DOHH2 (cell line): ENCODE measurements at regions not wholly inside any gene's neighbourhood (a gene's known extent, or its start where the extent isn't known, plus 50 kb on each side); places are given as distances from the start of the nearest gene placed in this dataset.

Source experiments
- H3F3A ChIP-seq: fragments of 200-600 bp; sonication (generic), shearing (Covaris generic); 2 replicates; pipeline ENCODE4 v1.6.0; 2016; ENCODE audit warnings: antibody characterized with exemption, mild to moderate bottlenecking; ENCODE audit not compliant: control insufficient read depth, insufficient read depth
- H3K27ac ChIP-seq: fragments of 200-600 bp; sonication (generic); 2 replicates; pipeline ENCODE4 v1.5.1; 2014; ENCODE audit warnings: low read depth, mild to moderate bottlenecking, low read length, moderate library complexity
- H3K27me3 ChIP-seq: fragments of 200-600 bp; sonication (generic); 2 replicates; pipeline ENCODE4 v1.6.1; 2014; ENCODE audit warnings: mild to moderate bottlenecking, low read length, mixed read lengths; ENCODE audit not compliant: control insufficient read depth
- H3K36me3 ChIP-seq: fragments of 200-600 bp; sonication (generic); 2 replicates; pipeline ENCODE4 v1.6.1; 2014; ENCODE audit warnings: mild to moderate bottlenecking, low read length, moderate library complexity, mixed read lengths; ENCODE audit not compliant: control insufficient read depth
- H3K4me1 ChIP-seq: fragments of 200-600 bp; sonication (generic); 2 replicates; pipeline ENCODE4 v1.6.1; 2014; ENCODE audit warnings: mild to moderate bottlenecking, low read length, mixed read lengths; ENCODE audit not compliant: control insufficient read depth
- H3K4me2 ChIP-seq: fragments of 200-600 bp; sonication (generic); 2 replicates; pipeline ENCODE4 v1.6.0; 2014; ENCODE audit warnings: mild to moderate bottlenecking, low read length, moderate library complexity
- H3K4me3 ChIP-seq: fragments of 200-600 bp; sonication (generic); 2 replicates; pipeline ENCODE4 v1.5.1; 2014; ENCODE audit warnings: mild to moderate bottlenecking, low read length, mixed read lengths
- H3K79me2 ChIP-seq: fragments of 200-600 bp; sonication (generic); 2 replicates; pipeline ENCODE4 v1.6.1; 2014; ENCODE audit warnings: mild to moderate bottlenecking, low read length, mixed read lengths; ENCODE audit not compliant: control insufficient read depth
- H3K9me2 ChIP-seq: fragments of 200-600 bp; sonication (generic); replicated peaks from 2 replicates; pipeline ENCODE4 v1.6.1; 2014; ENCODE audit warnings: mild to moderate bottlenecking, low read length, mixed read lengths; ENCODE audit not compliant: control insufficient read depth
- H3K9me3 ChIP-seq: fragments of 200-600 bp; sonication (generic); 2 replicates; pipeline ENCODE4 v1.6.1; 2014; ENCODE audit warnings: antibody characterized with exemption, low read length, mixed read lengths; ENCODE audit not compliant: control insufficient read depth, insufficient read depth
- H4K20me1 ChIP-seq: fragments of 200-600 bp; sonication (generic); 2 replicates; pipeline ENCODE4 v1.6.0; 2014; ENCODE audit warnings: low read depth, mild to moderate bottlenecking, antibody characterized with exemption, low read length, moderate library complexity; ENCODE audit not compliant: control insufficient read depth, insufficient read depth
- EZH2phosphoT487 ChIP-seq: fragments of 200-600 bp; sonication (generic); IDR thresholded peaks from 2 replicates; pipeline ENCODE4 v1.6.1; 2017; ENCODE audit warnings: borderline replicate concordance, mild to moderate bottlenecking, antibody characterized with exemption, low read length, moderate library complexity, mixed read lengths
- TF ChIP-seq, protein P1 (sequence below): fragments of 200-600 bp; sonication (generic); IDR thresholded peaks from one replicate; pipeline ENCODE4 v1.5.1; 2014; ENCODE audit warnings: antibody characterized with exemption, mild to moderate bottlenecking, low read depth, low read length; ENCODE audit not compliant: poor library complexity, severe bottlenecking

DNA sequence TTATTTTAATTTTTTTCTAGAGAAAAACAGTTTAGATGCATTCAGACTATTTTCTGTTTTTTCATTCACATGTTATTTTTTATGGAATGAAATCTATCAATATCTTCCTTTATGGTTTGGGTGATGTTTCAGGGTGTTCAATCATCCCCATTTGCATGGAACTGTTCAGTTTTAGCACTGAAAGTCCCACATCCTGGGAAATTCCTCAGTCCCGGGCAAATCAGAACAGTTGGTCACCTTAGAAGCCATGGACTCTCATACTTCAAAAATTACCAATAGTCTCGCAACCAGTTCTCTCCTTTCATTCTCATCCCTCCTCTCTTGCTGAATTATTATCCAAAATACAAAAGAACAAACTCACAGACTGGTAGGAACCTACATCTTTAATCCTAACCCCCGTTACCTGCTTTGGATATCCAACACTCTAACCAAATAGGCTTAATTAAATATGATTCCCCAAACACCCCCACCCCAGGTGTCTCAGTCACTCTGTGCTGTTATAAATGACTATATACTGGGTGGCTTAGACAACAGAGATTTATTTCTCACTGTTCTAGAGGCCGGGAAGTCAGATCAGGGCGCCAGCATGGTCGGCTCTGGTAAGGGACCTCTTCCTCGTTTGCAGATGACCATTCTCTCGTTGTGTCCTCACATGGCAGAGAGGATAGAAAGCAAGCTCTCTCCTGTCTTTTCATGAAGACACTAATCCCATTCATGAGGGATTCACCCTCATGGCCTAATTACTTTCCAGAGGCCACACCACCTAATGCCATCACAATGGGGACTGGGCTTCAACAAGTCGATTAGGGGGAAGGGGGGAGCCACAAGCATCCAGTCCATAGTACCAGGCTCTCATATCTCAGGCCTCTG is 57.7 kb upstream of the SLC1A4 start:
- no peaks in the 10 kb centered on the region for H4K20me1 ChIP-seq
- H3K79me2 ChIP-seq = peaks cover 55% of the 10 kb centered on the region
- H3K27ac ChIP-seq = peak overlapping the region; percentile 86
- H3K4me3 ChIP-seq = peak overlapping the region; percentile 78
- H3K36me3 ChIP-seq = peaks cover 18% of the 10 kb centered on the region
- H3K4me2 ChIP-seq = peak overlapping the region; percentile 86
- H3K9me3 ChIP-seq = peaks cover 17% of the 10 kb centered on the region; the same call in 1 of the 2 replicates
- no peaks in the 10 kb centered on the region for H3K9me2 ChIP-seq
- peaks cover 27% of the 10 kb centered on the region for H3F3A ChIP-seq
- H3K27me3 ChIP-seq = no peaks in the 10 kb centered on the region
- TF ChIP-seq, protein P1, sequence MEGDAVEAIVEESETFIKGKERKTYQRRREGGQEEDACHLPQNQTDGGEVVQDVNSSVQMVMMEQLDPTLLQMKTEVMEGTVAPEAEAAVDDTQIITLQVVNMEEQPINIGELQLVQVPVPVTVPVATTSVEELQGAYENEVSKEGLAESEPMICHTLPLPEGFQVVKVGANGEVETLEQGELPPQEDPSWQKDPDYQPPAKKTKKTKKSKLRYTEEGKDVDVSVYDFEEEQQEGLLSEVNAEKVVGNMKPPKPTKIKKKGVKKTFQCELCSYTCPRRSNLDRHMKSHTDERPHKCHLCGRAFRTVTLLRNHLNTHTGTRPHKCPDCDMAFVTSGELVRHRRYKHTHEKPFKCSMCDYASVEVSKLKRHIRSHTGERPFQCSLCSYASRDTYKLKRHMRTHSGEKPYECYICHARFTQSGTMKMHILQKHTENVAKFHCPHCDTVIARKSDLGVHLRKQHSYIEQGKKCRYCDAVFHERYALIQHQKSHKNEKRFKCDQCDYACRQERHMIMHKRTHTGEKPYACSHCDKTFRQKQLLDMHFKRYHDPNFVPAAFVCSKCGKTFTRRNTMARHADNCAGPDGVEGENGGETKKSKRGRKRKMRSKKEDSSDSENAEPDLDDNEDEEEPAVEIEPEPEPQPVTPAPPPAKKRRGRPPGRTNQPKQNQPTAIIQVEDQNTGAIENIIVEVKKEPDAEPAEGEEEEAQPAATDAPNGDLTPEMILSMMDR = no peak
- TF ChIP-seq EZH2phosphoT487 = no peak
- peaks cover 82% of the 10 kb centered on the region for H3K4me1 ChIP-seq

DNA sequence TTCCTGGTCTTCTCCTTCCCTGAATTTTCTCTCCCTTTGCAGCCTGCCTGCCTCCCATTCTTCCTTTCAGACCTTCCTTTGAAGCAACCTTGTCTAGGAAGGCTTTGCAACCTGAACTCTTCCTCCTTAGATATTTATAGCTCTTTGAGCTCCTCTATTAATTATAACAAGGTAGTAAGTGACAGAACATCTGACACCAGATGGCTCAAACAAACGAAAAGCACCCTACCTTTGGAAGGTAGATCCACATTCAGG is 57.2 kb upstream of the SLC1A4 start:
- Histone ChIP-seq H3K27me3 (no peaks in the 10 kb centered on the region), H4K20me1 (no peaks in the 10 kb centered on the region), H3K4me1 (peaks cover 87% of the 10 kb centered on the region), H3K4me3 (peak overlapping the region; percentile 78), H3K79me2 (peaks cover 52% of the 10 kb centered on the region), H3K9me3 (peaks cover 13% of the 10 kb centered on the region; the same call in 1 of the 2 replicates), H3K27ac (peak overlapping the region; percentile 86), H3K36me3 (peaks cover 16% of the 10 kb centered on the region), H3F3A (peaks cover 27% of the 10 kb centered on the region), H3K4me2 (peak overlapping the region; percentile 86), H3K9me2 (no peaks in the 10 kb centered on the region)
- TF ChIP-seq EZH2phosphoT487 = no peak
- TF ChIP-seq, protein P1 = no peak

DNA sequence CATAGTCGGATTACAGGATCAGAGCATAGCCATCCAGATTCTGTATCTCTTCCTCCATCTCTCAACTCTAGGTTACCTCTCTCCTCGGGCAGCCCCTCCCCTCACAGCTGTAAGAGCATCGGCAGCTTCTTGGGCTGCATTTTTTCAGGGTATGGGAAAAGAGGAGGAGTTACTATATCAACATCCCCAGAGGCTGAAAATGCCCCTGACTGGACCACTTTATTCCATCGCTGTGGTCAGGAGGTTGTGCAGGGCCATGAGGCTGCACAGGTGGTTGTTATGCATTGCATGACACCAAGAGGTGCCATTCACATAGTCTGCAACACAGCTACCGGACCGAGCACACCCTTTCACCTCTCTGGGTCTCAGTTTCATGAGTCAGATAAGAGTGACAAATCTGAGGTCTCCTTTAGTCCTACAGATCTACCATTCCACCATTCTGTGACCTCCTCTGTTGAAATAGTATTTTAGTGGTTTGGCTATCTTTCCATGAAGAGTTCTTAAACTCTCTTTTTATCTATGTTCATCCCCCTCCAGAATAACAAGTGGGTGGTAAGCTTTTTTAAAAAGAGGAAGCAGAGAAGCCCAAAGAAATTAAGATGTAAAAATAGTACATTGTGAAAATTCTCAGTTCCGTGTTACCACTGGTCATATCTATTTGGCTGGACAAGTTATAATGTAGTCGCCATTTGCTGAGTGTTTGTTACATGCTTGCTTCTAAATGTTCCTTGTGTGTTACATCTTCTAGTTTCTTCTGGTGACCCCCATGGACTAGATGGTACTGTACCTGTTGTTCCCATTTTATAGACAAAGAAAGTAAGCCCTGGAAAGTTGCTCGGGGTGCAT is 56.6 kb upstream of the SLC1A4 start:
- H3K4me1 ChIP-seq = peaks cover 88% of the 10 kb centered on the region
- H4K20me1 ChIP-seq = no peaks in the 10 kb centered on the region
- no peaks in the 10 kb centered on the region for H3K9me2 ChIP-seq
- TF ChIP-seq, protein P1 = no peak
- no peak for TF ChIP-seq EZH2phosphoT487
- peak overlapping the region; percentile 86 for H3K4me2 ChIP-seq
- H3F3A ChIP-seq = peaks cover 27% of the 10 kb centered on the region
- H3K4me3 ChIP-seq = peak overlapping the region; percentile 78
- H3K36me3 ChIP-seq = peaks cover 10% of the 10 kb centered on the region
- H3K79me2 ChIP-seq = peaks cover 46% of the 10 kb centered on the region
- H3K27ac ChIP-seq = peak overlapping the region; percentile 86
- no peaks in the 10 kb centered on the region for H3K27me3 ChIP-seq
- H3K9me3 ChIP-seq = peaks cover 7% of the 10 kb centered on the region; the same call in 1 of the 2 replicates
